Activated CD4-positive, alpha-beta T cell treated with anti-CD3 and anti-CD28 coated beads for 24 hours (primary cell): ENCODE measurements at regions not wholly inside any gene's neighbourhood (a gene's known extent, or its start where the extent isn't known, plus 50 kb on each side); places are given as distances from the start of the nearest gene placed in this dataset.

Experiments
- DNase-seq, 2 donors: peaks; one replicate each; pipeline ENCODE4 v3.0.0-alpha.2; 2020; ENCODE audit warnings: low read depth in 2 of 2

DNA sequence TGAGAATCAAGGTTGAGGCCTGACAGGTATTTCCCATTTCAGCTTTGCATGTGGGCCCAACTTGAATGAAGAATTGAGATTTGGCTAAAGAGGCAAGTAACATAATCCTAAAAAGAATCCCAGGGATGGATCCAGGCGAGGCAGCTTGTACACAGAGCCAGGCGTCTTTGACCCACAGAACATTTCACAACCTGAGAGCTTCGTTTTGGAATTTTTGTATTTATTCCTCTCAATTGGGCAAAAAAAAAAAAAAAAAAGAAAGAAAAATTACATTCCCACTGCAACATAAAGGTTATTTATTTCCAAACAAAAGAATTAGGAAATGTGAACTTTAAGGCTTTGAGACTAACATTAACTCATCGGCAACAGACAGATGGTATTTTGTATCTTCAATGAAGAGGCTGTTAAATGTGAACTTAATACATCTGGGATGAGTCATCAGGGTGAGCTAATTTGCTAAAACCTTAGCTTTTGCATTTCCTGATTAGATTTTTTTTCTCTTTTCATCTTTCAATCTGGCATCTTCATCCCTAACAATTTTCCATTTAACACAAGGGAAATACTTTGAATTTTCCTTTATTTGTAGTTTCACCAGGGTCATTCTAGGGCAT, 478.5 kb upstream of the TNP1 start:
- no peak for DNase-seq

- DNase-seq: no peak
These were observed 477.9 kb upstream of the TNP1 start for GRCh38 chr2:217337771-217338170.

GRCh38 chr2:217336694-217337093, 476.8 kb upstream of the TNP1 start:
- DNase-seq: no peak

DNA sequence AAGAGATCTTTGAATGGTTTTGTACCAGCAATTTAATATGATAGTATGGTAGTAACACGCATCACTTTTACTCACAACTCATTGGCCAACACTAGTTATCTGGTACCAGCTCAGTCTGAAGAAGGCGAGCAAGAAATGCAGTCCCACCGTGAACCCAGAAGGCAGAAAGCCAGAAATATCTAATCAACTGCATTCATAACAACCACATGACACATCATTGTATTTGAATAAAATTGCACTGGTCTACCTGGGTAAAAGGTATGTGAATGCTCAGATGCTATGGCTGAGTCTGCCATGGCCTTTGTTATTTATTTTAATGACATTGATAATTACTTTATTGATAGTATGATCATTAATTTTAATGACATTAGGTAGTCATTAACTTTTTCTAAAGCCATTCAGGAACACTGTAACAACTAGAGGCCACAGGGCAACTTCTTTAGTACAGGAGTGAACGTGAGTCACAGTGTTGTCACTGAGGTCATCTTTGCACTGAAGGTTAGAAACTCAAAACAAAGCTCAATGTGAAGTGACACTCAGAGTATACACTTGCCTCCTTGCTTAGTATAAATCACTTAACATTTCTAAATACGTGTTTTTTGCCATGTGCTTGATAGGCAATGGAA, 475.6 kb upstream of the TNP1 start:
- DNase-seq: no peak

DNA sequence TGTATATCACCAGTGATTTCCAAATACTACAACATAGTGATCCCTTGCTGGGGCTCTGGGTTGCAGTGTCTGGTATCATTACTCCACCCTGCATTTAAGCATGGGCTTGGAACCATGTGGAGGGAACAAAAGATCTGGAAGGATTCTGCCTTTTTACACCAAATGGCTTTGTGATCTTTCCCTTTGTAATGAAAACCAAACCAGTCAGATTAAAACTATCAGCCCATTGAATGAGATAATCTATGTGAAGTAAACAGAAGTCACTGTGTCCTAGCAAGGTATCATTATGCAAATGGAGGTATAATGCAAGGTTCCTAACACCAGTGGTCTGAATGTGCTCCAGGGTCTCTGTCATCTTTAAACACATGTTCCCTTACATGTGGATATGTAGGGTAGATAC, 474.7 kb upstream of the TNP1 start:
- no peak for DNase-seq

GRCh38 chr2:217332866-217333265, 473.0 kb upstream of the TNP1 start:
- no peak for DNase-seq

GRCh38 chr2:217332417-217332791, 472.5 kb upstream of the TNP1 start:
- DNase-seq: no peak

GRCh38 chr2:217331523-217332416, 471.9 kb upstream of the TNP1 start:
- no peak for DNase-seq

- DNase-seq: no peak
These were observed 470.8 kb upstream of the TNP1 start for GRCh38 chr2:217330647-217331046.

DNA sequence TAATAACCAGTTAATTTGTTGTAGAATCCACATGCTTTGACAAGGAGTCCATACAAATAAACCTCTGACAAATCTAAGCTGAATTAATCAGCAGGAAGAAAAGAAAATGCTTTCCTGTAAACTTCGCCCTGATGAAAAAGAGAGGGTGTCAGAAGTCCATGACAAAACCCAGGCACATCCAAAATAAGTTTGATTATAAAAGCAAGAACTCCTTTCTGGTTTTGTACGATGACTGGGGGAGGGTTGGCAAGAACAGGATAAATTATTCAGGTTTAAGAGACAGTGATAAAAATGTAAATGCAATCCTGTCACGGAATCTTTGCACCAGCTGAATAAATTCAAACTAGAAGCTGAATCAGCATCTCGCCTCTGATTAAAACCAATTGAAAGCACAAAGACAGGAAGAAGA, 469.2 kb upstream of the TNP1 start:
- no peak for DNase-seq

GRCh38 chr2:217328622-217328978, 468.7 kb upstream of the TNP1 start:
- DNase-seq: no peak

- DNase-seq: no peak
These were observed 468.2 kb upstream of the TNP1 start for GRCh38 chr2:217327953-217328621.

DNA sequence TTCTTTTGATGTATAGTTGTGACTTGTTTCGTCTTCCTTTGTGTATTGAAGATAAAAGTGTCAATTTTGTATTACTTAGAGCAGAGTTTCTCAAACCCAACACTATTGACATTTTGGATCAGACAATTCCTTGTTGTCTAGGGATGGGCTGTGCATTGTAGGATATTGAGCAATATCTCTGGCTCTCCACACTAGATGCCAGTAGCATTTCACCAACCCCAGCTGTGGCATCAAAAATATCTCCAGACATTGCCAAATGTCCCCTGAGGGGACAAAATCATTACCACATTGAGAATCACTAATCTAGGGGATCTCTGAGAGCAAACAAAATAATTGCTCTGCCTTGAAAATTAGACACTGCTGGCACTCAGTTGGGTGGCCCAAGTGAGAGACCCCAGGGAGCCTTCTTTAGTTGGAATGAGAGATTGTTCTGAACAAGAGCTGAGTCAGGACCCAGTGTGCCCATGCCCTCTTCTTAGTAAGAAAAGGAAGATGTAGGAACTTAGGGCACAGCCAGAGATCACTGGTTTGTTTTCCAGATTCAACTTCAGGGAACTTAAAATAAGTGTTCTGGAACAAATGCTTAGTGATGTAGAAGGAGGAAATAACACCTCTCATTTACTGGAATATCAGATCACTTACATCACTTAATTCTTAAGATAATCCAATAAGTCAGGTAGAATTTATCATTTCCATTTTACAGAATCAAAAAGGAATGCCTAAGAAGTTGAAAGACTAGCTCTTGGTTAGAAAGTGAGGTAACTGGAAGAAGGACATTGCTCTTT, 466.6 kb upstream of the TNP1 start:
- DNase-seq: no peak

GRCh38 chr2:217325816-217326215, 466.0 kb upstream of the TNP1 start:
- no peak for DNase-seq

GRCh38 chr2:217325251-217325650, 465.4 kb upstream of the TNP1 start:
- no peak for DNase-seq

- no peak for DNase-seq
These were observed 456.9 kb upstream of the TNP1 start for GRCh38 chr2:217316743-217317142.

GRCh38 chr2:217314021-217314460, 454.2 kb upstream of the TNP1 start:
- DNase-seq: no peak

GRCh38 chr2:217313386-217313785, 453.5 kb upstream of the TNP1 start:
- no peak for DNase-seq

DNA sequence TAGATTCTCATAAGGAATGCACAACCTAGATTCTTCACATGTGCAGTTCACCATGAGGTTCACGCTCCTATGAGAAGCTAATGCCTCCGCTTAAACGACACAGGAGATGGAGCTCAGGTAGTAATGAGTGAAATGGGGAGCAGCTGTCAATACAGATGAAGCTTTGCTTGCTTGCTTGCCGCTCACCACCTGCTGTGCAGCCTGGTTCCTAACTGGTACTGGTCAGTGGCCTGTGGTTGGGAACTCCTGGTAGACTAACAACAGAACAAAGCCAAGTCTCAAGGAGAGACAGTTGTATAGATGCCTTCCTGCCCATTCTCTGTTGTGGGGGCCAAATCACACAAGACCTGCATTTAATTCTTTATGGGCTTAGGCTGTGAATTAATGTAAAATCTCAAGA, 449.2 kb upstream of the TNP1 start:
- DNase-seq: no peak

GRCh38 chr2:217307023-217307422, 447.2 kb upstream of the TNP1 start:
- no peak for DNase-seq

DNA sequence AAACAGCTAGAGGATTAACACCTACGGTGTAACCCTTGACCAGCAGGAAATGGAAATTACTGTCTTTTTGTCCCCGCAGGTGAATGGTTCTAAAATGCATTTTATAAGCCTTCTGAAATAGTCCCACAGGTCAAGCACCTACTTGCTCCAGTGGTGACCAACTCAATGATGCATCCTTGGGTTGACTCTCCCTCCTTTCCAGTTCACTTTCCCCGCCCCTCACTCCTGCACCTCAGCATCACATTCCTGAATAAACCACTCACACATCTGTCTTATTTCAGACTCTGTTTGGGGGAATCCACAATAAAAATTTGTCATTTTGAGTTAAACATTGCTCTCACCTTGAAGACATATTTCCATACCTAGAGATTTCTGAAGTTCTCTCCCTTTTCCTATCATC, 446.0 kb upstream of the TNP1 start:
- DNase-seq: no peak

DNA sequence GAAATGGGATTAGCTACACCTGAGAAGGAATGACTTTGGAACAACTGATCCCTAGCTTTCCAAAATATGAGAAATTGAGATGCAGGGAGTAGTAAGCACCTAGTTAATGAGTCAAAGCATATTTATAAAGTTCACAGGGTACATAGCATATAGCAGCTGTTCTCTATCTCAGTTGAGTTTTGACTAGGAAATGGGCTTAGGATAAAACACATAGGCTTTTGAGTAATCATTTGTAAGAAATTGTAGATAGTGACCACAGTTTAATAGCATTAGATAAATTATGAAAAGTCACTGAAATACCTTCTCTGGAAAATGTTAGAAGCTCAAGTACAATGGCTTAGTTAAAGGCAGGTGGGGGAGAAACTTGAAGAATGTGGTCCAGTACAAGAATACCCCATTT, 444.7 kb upstream of the TNP1 start:
- no peak for DNase-seq
